NCI-H2196 (cell line): ENCODE measurements at regions not wholly inside any gene's neighbourhood (a gene's known extent, or its start where the extent isn't known, plus 50 kb on each side); places are given as distances from the start of the nearest gene placed in this dataset.

ENCODE experiments used
- DNase-seq: peaks from one replicate; lab custom pipeline; 2025; ENCODE audit not compliant: unreplicated experiment; lab: John Stamatoyannopoulos, UW

DNA sequence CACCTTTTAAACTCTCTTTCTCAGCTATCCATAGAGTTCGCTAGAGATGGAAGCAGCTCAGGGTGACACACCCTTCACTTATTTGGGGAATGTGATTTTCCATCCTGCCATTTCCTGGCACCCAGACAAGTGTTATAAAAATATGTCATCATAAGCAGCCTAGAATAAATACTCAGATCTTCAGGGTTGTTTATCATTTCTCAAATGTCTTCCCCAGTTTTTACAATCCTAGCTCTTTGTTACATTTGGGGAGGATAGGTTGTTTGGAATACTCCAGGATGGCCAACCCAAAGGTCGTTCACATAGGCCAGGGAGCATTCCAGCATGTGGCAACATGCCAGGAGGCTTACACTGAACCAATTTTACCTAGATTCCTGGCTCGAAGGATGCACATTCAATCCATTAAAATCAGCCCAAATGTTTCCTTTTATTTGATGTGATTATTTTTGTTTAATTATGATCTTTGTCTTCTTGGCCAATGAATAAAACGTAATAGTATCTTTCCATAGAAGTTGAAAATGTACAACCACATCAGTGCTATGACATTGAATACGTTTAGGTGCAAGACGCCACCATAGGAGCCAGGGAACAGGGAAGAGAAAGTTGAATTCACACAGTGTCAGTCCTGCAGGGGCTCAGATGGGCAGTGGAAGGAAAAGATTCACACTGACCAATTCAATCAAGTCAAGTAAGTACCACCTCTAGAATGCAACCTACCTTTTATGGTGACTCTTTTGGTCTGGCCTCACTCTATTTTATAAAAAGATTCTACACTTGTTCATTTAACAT, 537.7 kb upstream of the MDFIC2 start:
- no peak for DNase-seq

GRCh38 chr3:70840106-70840870, 527.9 kb upstream of the MDFIC2 start:
- DNase-seq: no peak

DNA sequence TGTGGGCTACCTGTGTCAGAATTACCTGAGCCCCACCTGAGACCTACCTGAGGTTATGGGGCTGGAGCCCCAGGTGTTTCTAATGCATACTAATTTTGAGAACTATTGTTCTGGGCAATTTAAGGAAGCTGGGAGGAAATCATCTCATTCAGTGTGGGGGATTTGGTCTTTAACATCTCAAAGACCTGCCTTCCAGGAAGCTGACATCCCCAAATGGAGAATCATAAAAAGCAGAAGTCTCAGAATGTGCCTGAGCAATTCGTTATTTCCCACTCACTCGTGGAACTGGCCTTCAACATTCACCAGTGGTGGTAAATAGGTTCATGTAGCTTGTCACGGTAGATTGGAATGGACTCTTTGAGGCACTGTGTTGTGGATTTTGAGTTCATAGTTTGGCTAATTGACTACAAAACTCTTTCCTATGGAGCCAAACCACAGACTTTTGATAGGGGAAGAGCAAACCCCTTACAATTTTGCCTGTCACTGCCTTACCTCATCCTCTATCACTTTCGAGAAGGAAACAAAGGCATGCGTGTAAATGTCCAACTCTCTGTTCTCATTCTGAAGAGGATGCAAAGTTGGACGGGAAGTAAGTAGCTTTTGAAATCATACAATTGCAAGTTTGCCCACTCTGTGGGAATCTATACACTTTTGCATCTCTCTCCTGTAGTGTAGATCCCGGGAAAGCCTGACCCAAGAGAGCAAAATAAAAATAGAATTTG, 521.0 kb upstream of the MDFIC2 start:
- DNase-seq: no peak

- DNase-seq: no peak
Observed at GRCh38 chr3:70832834-70833205, 520.4 kb upstream of the MDFIC2 start.

DNA sequence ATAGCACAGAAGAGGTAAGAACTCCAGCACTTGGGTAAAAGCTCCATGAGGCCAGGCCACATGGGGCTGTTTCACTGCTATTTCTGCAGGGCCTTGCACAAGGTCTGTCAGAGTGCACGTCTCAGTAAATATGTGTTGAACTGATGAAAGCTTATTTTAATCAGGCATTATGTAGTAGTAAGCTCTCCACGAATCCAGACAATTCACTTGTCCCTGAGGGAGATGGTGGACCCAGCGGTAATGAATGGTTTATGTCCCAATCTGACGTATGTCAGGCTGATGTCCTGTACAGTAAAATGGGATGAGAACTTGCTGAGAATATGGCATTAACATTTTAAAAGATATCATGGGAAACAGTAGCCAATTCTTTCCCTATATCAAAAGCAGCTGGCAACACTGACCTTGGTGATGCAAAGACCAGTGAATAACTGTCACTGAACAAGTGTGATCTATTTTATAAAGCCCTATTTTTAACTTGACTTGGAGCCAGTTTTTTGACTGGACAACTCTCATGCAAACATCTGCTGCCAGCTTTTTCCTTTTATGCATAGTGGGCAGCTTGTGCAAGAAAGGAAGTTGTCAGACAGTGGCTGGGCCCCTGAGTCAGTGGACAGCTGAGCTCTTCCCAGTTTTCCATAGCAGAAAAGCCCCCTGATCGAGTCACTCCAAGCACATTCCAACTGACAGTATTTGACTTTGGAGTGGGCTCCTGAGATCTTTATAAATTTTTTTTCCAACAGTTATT, 519.8 kb upstream of the MDFIC2 start:
- no peak for DNase-seq

DNA sequence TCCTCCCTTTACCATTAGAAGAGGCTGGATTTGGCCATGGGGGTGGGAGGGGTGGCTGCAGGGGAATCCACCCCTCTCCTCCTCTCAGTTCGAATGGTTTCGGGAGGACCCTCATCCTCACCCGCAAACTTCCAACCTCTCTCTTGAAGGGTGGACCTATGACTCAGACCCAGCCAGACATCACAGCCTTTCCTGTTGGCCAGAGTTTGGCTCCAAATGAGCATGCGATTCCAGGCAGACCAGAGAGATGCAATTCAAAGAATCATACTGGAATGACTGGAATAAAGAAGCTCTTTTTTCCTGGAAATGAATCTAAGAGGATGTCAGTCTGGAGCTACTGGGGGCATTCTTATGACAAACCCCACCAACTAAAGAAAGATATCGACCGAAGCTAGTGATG, 516.7 kb upstream of the MDFIC2 start:
- no peak for DNase-seq

GRCh38 chr3:70824773-70825172, 512.3 kb upstream of the MDFIC2 start:
- DNase-seq: no peak

GRCh38 chr3:70824078-70824477, 511.6 kb upstream of the MDFIC2 start:
- no peak for DNase-seq

- no peak for DNase-seq
Observed at GRCh38 chr3:70823622-70824021, 511.2 kb upstream of the MDFIC2 start.

- DNase-seq: no peak
Observed at GRCh38 chr3:70822669-70823068, 510.2 kb upstream of the MDFIC2 start.

GRCh38 chr3:70821602-70822001, 509.2 kb upstream of the MDFIC2 start:
- DNase-seq: no peak

DNA sequence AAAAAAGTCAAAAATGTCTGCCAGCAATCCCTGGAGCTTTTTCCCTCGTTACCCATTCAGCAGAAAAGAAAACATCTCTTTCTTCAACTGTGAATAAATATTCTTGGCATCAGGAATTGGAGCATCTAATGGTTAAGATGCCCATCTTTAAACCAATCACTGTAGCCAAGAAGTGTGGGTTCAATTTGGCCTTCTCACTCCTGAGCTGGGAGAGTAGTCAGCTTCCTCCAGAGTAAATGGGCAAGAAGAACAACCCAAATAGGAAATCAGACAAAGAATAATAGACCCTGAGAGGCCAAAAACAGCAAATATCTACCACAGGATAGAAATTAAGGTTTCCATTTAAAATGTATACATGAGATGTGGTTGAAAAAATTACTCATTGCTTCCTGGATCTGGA, 508.0 kb upstream of the MDFIC2 start:
- no peak for DNase-seq

DNA sequence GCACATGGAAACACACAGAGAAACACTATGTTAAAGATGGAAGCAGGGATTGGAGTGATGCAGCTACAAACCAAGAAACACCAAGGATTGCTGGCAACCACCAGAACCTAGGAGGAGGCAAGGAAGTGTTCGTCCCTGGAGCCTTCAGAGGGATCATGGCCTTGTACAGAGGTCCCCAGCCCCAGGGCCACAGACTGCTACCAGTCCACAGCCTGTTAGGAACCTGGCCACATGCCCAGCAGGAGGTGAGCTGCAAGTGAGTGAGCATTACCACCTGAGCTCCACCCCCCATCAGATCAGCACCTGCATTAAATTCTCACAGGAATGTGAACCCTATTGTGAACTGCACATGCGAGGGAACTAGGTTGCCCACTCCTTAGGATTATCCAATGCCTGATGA, 505.7 kb upstream of the MDFIC2 start:
- no peak for DNase-seq

- DNase-seq: no peak
Observed at GRCh38 chr3:70816346-70816745, 503.9 kb upstream of the MDFIC2 start.

- DNase-seq: no peak
Observed at GRCh38 chr3:70815817-70816216, 503.4 kb upstream of the MDFIC2 start.

- DNase-seq: no peak
Observed at GRCh38 chr3:70813311-70813710, 500.9 kb upstream of the MDFIC2 start.

DNA sequence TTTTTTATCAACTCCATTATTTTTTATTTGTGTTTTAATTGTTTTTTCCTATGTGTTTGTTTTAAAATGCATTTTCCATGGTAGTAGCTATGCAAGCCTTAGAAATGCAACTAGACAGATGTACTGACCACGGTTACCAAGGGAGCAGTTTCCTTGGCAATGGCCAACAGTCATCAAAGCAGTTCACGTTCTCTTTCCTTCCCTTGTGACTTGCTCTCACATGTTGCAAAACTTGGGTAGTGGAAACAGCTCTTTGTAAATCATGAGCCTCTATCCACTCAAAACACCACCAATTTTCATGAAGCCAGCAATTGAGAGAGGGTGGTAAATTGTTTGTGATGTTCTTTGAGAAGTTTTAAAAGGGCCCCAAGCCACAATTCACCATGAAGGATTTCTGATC, 499.4 kb upstream of the MDFIC2 start:
- no peak for DNase-seq

DNA sequence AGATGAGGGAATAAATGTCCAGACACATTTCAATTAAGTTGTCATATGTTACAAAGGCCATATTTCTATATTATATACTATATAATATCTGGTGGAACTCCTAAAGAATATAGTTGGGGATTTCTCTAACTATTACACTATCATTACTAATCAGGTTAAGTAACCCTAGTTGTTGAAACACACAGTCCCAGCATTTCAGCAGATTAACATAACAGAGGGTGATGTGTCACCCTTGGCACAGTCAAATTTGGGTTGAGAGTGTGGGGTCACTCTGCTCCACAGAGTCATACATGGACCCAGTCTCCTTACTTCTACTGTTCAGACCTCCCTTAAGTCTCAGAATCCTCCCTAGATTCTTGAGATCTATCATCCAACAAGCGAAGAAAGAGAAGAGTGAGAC, 496.4 kb upstream of the MDFIC2 start:
- no peak for DNase-seq

- DNase-seq: no peak
Observed at GRCh38 chr3:70806556-70806955, 494.1 kb upstream of the MDFIC2 start.

DNA sequence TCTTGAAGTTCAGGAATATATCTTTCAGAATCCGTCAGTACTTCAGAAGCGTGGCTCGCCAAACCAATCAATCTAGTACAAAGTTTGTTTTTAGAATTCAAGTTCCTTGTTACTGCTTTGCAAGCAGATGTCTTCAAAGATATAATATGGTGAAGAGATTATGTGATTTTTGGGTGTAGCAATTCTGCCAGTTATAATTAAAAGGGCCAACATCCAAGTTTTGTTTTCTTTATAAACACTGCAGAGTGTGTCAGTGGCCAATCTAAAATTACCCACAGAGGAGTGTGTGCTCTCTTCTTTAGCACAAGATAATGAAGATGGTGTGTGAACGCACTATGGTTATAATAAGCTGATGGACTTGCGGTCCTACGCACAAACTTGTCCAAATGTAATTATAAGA, 493.6 kb upstream of the MDFIC2 start:
- DNase-seq: no peak
